GM18870 (cell line): ENCODE measurements at regions not wholly inside any gene's neighbourhood (a gene's known extent, or its start where the extent isn't known, plus 50 kb on each side); places are given as distances from the start of the nearest gene placed in this dataset.
"Not testable (repeated sequence)": the region's sequence is repeated elsewhere in the genome, so short reads cannot be mapped to it uniquely, and the experiment has no call there.

Experiments
- ATAC-seq: cut with Tn5 transposase; IDR thresholded peaks from one replicate; pipeline ENCODE4 v1.9.1; 2021; ENCODE audit warnings: moderate library complexity; ENCODE audit not compliant: unreplicated experiment

DNA sequence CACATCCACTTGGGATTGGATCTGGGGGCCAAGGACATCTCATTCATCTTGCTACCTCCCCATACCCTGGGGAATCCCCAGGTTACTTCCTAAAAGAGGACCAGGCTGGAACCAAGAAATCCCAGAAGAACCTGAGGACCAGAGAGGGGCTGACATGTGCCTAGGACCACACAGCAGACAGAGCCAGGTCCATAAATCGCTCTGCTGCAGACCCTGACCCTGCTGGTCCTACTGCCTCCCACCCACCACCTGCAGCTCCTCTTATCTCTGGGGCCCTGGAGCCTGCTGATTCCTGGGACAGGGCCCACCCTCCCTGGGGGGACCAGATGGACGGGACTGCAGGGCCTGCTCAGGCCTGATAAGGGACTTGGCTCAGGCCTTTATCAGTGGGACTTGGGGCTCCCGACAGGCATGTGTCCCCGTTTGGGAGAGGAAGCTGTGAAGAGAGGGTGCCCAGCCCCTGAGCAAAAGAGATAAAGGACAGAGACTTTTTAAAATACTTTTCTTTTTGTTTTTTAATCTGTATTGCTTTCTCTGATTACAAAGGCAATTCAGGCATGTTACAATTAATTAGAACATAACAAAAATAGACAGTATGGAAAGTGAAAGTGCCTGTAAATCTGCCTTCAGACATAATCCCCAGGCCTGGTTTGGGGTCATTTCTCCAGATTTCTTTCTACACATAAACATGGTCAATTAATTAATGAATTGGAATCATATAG, 101.3 kb upstream of the LARP1 start:
- ATAC-seq = no peak

DNA sequence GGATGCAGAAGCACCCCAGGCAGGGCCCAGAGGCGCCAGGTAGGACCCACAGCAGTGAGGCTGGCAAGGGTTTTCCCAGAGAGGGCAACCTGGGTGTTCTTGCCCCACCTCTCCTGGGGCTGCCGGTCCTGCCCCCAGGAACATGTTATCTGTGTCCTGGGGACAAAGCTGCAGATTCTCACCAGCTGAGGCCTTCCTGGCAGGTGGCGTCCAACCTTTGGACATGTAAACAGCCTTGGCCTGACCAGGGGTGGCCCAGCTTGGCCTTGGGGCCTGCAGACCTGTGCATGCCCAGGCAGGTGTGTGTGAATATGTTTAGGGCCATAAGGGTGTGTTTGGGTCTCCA, 101.8 kb upstream of the LARP1 start:
- ATAC-seq = no peak

GRCh38 chr5:154652746-154653417, 102.3 kb upstream of the LARP1 start:
- ATAC-seq = no peak

DNA sequence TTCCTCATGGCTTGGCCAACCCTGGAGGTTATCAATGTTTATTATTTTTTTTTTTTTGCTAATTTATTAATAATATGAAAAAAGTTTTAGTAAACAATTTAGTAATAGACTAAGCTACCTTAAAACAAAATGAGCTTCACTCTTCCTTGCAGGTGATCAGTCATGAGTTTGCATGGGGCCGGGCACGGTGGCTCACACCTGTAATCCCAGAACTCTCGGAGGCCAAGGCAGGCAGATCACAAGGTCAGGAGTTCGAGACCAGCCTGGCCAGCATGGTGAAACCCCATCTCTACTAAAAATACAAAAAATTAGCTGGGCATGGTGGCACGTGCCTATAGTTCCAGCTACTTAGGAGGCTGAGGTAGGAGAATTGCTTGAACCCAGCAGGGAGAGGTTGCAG, 103.4 kb upstream of the LARP1 start:
- ATAC-seq = not testable (repeated sequence)

- ATAC-seq = no peak
These were observed 106.5 kb upstream of the LARP1 start for GRCh38 chr5:154648706-154649105.

DNA sequence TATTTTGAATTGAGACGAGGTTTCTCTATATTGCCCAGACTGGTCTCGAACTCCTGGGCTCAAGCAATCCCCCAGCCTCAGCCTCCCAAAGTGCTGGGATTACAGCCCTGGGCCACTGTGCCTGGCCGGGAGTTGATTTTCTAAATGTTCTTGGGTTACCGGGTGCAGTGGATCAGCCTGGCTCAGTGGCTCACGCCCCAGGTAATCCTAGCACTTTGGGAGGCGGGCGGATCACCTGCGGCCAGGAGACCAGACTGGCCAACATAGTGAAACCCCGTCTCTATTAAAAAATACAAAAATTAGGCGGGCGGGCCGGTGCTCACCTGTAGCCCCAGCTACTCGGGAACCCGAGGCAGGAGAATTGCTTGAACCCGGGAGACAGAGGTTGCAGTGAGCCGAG, 106.9 kb upstream of the LARP1 start:
- no peak for ATAC-seq

DNA sequence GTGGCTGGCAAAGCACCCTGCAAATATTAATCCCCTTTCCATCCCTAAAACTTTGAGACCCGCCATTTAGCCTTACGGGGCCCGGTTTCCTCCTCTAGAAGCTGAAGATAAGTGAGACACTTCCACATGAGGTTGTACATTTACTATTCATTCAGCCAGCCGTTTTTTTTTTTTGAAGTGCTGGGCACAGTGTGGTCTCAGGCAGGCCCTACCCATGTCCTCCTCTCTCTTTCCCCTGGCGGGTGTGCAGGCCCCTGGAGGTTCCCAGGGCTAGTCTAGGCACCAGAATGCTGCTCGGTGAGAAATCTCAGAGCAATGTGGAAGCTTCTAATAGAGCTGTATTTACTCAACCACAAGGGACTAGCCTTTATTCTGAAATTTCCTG, 107.4 kb upstream of the LARP1 start:
- ATAC-seq = no peak

GRCh38 chr5:154647114-154647760, 107.9 kb upstream of the LARP1 start:
- ATAC-seq = peak; percentile 70

DNA sequence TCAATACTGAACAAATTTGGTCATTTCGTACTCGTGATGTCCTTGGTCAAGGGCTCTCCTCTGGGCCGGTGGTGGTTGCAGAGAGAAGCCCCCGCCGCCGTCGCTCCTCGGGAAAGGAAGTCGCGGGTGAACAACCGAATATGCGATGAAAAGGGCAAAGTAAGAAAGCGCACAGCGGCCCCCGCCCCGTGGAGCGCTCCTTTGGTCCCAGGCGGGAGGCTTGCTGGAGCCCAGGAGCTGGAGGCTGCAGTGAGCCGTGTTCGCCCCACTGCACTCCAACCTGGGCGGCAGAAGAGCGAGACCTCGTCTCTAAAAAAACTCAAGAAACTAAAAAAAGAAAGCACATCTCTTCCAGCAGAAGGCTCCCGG, 108.4 kb upstream of the LARP1 start:
- ATAC-seq = peak; percentile 20

DNA sequence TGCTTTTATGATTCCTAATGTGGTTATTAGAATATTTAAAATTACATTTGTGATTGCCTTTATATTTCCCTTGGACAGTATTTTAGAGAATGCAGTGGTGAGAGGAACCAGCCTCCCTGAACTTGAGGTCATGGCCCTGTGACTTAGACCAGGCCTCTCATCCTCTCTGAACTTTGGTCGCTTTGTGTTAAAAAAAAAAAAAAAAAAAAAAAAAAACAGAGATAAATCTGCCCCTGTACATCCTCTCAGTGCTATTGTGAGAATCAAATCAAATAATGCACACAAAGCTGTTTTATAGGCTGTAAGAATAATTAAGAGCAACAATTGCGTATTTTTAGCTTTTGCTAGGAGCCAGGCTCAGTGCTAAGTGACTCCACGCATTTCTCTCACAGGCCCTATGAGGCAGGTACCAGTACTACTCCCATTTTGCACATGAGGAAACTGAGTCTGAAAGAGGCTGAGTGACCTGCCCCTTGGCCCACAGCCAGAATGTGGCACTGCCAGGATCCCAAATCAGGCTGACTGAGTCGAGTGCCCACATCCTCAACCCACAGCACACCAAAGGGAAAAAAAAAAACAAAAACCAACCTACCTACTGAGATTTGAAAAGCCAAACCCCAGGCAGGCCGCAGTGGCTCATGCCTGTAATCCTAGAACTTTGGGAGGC, 110.3 kb upstream of the LARP1 start:
- ATAC-seq = no peak

DNA sequence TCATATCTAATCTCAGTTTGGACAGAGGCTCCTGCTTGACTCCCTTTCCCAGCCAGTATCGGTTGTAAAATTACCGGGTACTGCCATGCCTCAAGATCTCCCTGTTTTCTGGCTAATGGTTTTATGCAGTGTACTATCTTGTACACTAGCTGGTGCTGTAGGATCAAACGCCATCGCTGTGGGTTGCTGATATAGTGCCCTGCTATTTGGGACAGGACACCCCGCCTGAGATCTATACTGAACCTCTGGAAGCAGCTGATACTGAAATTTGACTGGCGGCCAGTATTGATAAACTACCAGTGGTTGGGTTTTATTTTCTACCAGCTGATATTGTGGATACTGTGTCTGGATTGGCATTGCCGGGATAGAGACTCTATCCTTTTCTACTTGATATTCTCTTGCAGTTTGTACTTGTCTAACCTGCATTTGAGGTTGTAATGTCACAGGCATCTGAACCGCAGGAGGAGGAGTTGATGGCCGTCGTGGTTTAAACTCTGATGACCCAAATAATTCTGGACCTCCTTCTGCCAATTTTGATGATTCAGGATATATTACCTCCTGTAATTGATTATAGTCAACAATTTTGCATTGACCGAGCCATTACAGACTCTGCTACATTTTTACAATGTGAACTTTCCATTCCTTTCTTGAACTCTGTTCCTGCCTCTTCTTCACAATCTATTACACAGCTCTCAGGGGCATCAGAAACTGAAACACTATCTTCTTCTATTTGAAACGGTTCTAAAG, 112.5 kb upstream of the LARP1 start:
- ATAC-seq = no peak

- ATAC-seq = not testable (repeated sequence)
These were observed 114.9 kb upstream of the LARP1 start for GRCh38 chr5:154640213-154640831.

GRCh38 chr5:154636786-154637185, 118.4 kb upstream of the LARP1 start:
- not testable (repeated sequence) for ATAC-seq

DNA sequence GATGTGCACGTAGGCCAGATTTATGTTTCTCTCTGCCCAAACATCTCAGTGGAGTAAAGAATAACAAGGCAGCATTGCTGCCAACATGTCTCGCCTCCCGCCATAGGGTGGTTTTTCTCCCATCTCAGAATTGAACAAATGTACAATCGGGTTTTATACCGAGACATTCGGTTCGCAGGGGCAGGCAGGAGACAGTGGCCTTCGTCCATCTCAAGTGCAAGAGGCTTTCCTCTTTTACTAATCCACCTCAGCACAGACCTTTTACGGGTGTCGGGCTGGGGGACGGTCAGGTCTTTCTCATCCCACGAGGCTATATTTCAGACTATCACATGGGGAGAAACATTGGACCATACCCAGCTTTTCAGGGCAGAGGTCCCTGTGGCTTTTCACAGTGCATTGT, 118.9 kb upstream of the LARP1 start:
- not testable (repeated sequence) for ATAC-seq

GRCh38 chr5:154633744-154634143, 121.4 kb upstream of the LARP1 start:
- ATAC-seq = not testable (repeated sequence)

GRCh38 chr5:154631141-154631540, 124.0 kb upstream of the LARP1 start:
- ATAC-seq = no peak

- no peak for ATAC-seq
These were observed 124.8 kb upstream of the LARP1 start for GRCh38 chr5:154630410-154630809.

- no peak for ATAC-seq
These were observed 126.5 kb upstream of the LARP1 start for GRCh38 chr5:154628685-154629084.

DNA sequence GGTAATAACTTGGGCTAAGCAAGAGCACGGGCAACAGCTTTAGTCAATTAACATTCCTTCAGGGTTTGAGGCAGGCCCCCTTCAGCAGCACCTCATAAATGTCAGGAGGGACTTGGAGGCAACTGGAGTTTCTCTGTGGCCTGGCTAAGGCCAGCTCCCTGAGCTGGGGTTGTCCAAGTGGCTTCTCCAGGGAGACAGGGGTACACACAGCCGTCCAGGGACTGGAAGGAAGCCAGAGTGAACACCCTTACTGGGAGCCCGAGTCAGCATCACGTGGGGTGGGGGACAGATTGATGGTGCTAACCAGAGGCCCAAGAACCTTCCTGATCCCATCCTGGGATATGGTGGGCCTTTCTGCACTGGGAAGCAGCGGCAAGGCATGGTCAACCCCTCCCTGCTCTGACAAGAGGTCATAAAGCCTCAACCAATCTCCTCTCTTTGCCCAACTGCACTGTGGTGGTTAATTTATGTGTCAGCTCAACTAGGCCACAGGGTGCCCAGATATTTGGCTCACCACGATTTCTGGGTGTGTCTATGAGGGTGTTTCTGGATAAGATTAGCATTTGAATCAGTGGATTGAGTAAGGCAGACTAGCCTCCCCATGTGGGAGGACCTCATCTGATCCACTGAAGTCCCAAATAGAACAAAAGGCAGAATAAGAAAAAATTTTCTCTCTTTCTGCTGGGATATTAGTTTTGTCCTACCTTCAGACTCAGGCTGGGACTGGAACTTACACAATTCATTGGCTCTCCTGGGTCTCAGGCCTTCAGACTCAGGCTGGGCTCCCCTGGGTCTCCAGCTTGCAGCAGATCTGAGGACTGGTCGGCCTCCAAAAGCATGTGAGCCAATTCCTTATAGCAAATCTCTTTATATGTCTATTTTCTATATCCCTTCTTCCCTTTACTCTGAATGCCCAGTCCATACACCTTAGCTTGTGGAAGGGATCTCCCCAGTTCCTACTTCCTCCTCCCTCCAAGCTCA, 127.2 kb upstream of the LARP1 start:
- no peak for ATAC-seq
